Activated CD4-positive, alpha-beta T cell treated with anti-CD3 and anti-CD28 coated beads for 36 hours (primary cell): ENCODE measurements at regions not wholly inside any gene's neighbourhood (a gene's known extent, or its start where the extent isn't known, plus 50 kb on each side); places are given as distances from the start of the nearest gene placed in this dataset.

Source experiments
- ATAC-seq: fragments of 200-7000 bp; cut with Tn5 transposase; one replicate; pipeline ENCODE4 v1.10.0; 2021; ENCODE audit warnings: mild to moderate bottlenecking, moderate library complexity
- CTCF ChIA-PET: fragments of 350-600 bp; sonication (Branson Sonifier 250); formaldehyde crosslinking; loops from one replicate; lab custom pipeline; 2021; ENCODE audit warnings: antibody characterized with exemption; lab: Charles Lee
- POLR2A ChIA-PET: fragments of 350-600 bp; sonication (Branson Sonifier 250); formaldehyde crosslinking; loops from one replicate; lab custom pipeline; 2021; ENCODE audit warnings: antibody characterized with exemption, inconsistent platforms; lab: Charles Lee
- DNase-seq: peaks from one replicate; pipeline ENCODE4 v3.0.0-alpha.2; 2020
- H3K27ac Mint-ChIP-seq: one replicate; pipeline ENCODE4 v1.8.0; 2021; ENCODE audit warnings: mixed read lengths
- H3K27me3 Mint-ChIP-seq: one replicate; pipeline ENCODE4 v1.8.0; 2021; ENCODE audit warnings: mixed read lengths
- H3K36me3 Mint-ChIP-seq: one replicate; pipeline ENCODE4 v1.8.0; 2021; ENCODE audit warnings: low read depth, mixed read lengths
- H3K4me1 Mint-ChIP-seq: one replicate; pipeline ENCODE4 v1.8.0; 2021; ENCODE audit warnings: mixed read lengths
- H3K4me3 Mint-ChIP-seq: one replicate; pipeline ENCODE4 v1.8.0; 2021; ENCODE audit warnings: mild to moderate bottlenecking, moderate library complexity, mixed read lengths
- H3K9me3 Mint-ChIP-seq: one replicate; pipeline ENCODE4 v1.8.0; 2021; ENCODE audit warnings: low read depth, mixed read lengths
- intact Hi-C, 2 experiments: fragments of 100-400 bp; cut with DNase I in 1 of 2; cut with micrococcal nuclease in 1 of 2; formaldehyde crosslinking; loops; one replicate each; pipeline versions ENCODE4 v1.14.2 to v1.15.1; 2022 to 2024; cut with DNase I, micrococcal nuclease

DNA sequence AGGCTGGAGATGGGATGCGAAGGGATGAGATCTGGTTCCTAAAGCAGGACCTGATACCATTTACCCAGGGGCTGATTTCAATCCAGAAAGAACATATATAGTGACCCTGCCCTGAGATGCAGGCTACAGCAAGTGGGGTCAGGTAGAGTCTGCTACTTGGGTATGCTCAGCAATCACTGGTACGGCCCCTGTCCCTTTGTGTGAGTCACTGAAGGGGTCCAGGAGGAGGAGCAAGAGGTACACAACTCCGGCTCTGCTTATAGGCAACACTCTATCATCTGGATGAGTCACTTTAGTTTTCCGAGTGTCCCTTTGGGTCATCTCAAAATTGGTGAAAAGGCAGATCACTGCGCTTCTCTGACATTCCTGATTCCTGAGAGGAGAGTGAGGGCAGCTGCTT is 79.6 kb upstream of the SORCS1 start:
- CTCF ChIA-PET: no interaction called here
- no peak overlapping the region for H3K4me3 Mint-ChIP-seq
- H3K9me3 Mint-ChIP-seq: no peaks in the 10 kb centered on the region
- no peak for ATAC-seq
- H3K4me1 Mint-ChIP-seq: no peaks in the 10 kb centered on the region
- POLR2A ChIA-PET: no interaction called here
- DNase-seq: no peak
- no peak overlapping the region for H3K27ac Mint-ChIP-seq
- H3K27me3 Mint-ChIP-seq: no peaks in the 10 kb centered on the region
- intact Hi-C loops: no loop called here
- no peaks in the 10 kb centered on the region for H3K36me3 Mint-ChIP-seq

DNA sequence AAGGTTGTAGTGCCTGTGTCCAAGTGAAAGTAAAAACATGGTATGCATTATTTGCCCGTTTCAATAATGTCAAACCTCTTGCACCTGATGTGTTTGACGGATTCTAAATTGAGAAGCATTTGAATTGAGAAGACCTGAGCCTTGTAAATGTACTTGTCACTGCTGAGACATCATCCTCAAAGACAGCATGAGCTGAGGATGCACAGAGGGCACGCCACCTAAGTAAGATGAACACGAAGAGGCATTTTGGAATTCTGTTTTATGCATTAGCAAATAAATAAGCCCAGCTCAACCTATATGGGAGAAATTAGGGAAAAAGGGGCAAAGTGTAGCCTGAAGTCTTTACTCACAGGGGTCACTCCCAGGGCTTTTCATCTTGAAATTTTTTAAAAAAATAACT is 73.8 kb upstream of the SORCS1 start:
- H3K9me3 Mint-ChIP-seq: peaks cover 13% of the 10 kb centered on the region
- H3K36me3 Mint-ChIP-seq: no peaks in the 10 kb centered on the region
- no peak overlapping the region for H3K27ac Mint-ChIP-seq
- CTCF ChIA-PET: no interaction called here
- intact Hi-C loops: no loop called here
- no peaks in the 10 kb centered on the region for H3K27me3 Mint-ChIP-seq
- DNase-seq (no peak), ATAC-seq (no peak)
- no peaks in the 10 kb centered on the region for H3K4me1 Mint-ChIP-seq
- POLR2A ChIA-PET: no interaction called here
- no peak overlapping the region for H3K4me3 Mint-ChIP-seq

DNA sequence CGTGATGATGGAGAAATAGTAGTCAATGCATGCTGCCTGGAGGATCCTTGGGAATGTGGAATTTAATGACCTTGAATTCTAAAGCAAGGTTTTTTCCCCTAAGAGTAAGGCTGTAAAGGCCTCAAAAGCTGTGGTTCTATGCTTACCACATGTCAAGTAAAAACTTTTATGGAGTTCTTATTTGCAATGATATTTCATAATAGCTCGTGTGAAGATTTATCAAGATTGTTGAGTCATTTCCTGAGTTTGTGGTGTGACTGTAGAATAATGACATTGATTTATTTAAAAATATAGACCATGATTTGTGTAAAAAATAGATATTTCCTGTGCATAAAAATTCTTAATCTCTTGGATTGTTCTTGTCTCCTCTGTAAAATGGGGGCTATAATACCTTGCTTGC is 67.5 kb upstream of the SORCS1 start:
- H3K4me3 Mint-ChIP-seq: no peak overlapping the region
- CTCF ChIA-PET: no interaction called here
- POLR2A ChIA-PET: no interaction called here
- H3K27me3 Mint-ChIP-seq: no peaks in the 10 kb centered on the region
- peaks cover 20% of the 10 kb centered on the region for H3K9me3 Mint-ChIP-seq
- intact Hi-C loops: no loop called here
- no peak overlapping the region for H3K27ac Mint-ChIP-seq
- H3K4me1 Mint-ChIP-seq: no peaks in the 10 kb centered on the region
- ATAC-seq: no peak
- H3K36me3 Mint-ChIP-seq: no peaks in the 10 kb centered on the region
- DNase-seq: no peak

DNA sequence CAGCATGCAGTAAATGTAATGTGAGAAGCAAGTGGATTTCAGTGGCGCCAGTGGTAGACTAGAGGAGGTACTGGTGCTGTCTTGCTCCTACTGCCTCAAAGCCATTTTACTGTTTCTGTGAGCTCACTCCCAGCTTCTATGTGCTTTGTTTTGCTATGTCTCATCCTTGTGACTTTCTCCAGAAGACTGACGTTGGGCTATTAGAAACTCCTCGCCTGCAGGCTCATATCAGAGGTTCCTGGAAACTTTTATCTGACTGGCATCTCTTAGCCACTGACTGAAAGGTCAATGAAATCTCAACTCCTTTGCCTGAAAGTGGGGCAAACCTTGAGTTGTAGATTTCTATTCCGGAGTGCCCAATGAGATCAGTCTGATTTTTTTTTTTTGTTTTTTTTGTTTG is 66.4 kb upstream of the SORCS1 start:
- no peak for DNase-seq
- intact Hi-C loops: no loop called here
- CTCF ChIA-PET: no interaction called here
- Mint-ChIP-seq H3K4me3 (no peak overlapping the region), H3K4me1 (no peaks in the 10 kb centered on the region), H3K27me3 (no peaks in the 10 kb centered on the region), H3K27ac (no peak overlapping the region), H3K9me3 (peaks cover 21% of the 10 kb centered on the region), H3K36me3 (no peaks in the 10 kb centered on the region)
- POLR2A ChIA-PET: no interaction called here
- no peak for ATAC-seq

DNA sequence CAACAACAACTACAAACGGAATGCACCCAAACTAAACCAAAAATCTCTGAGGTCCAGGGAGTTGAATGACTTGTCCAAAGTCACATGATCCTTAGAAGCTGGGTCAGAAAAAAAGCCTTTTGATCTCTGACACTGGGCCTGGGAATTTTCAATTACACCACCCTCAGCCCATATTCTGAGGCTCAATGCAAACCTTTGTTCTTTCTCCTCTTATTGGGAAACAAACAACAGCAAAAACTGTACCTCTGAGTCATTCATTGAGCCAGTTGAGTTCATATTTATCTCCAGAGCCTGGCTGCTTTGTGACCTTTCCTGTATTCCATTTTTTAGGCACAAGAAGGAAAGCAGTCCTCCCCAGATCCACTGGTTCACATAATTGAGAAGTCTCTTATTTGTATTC is 51.2 kb upstream of the SORCS1 start:
- ATAC-seq (no peak), DNase-seq (no peak)
- intact Hi-C loops: no loop called here
- Mint-ChIP-seq H3K4me1 (no peaks in the 10 kb centered on the region), H3K4me3 (no peak overlapping the region), H3K36me3 (no peaks in the 10 kb centered on the region), H3K27me3 (no peaks in the 10 kb centered on the region), H3K9me3 (peaks cover 14% of the 10 kb centered on the region), H3K27ac (no peak overlapping the region)
- ChIA-PET CTCF (no interaction called here), POLR2A (no interaction called here)
